ENCODE measurements at regions not wholly inside any gene's neighbourhood (a gene's known extent, or its start where the extent isn't known, plus 50 kb on each side); places are given as distances from the start of the nearest gene placed in this dataset.

GRCh38 chr6:79864421-79864820 lies 82.9 kb downstream of the ELOVL4 start:
- DNase-seq: no peak

GRCh38 chr6:79864001-79864400 lies 83.4 kb downstream of the ELOVL4 start:
- DNase-seq: peak; percentile 4 to 52

- no peak for DNase-seq
These were observed 83.8 kb downstream of the ELOVL4 start for GRCh38 chr6:79863566-79863965.

- no peak for DNase-seq
These were observed 84.6 kb downstream of the ELOVL4 start for GRCh38 chr6:79862711-79863110.

- no peak for DNase-seq
These were observed 85.2 kb downstream of the ELOVL4 start for GRCh38 chr6:79862126-79862525.

- no peak for DNase-seq
These were observed 86.3 kb downstream of the ELOVL4 start for GRCh38 chr6:79861023-79861422.

GRCh38 chr6:79847426-79847825 lies 99.9 kb downstream of the ELOVL4 start:
- no peak for DNase-seq

- no peak for DNase-seq
These were observed 104.8 kb downstream of the ELOVL4 start for GRCh38 chr6:79842376-79843040.

- DNase-seq: no peak
These were observed 105.6 kb downstream of the ELOVL4 start for GRCh38 chr6:79841577-79842375.

GRCh38 chr6:79838851-79839250 lies 108.5 kb downstream of the ELOVL4 start:
- DNase-seq: no peak

GRCh38 chr6:79833964-79834284 lies 113.4 kb downstream of the ELOVL4 start:
- no peak for DNase-seq

GRCh38 chr6:79833264-79833963 lies 113.9 kb downstream of the ELOVL4 start:
- DNase-seq: peak in 1 of 2 experiments; percentile 34

- no peak for DNase-seq
These were observed 114.6 kb downstream of the ELOVL4 start for GRCh38 chr6:79832723-79833122.

GRCh38 chr6:79824202-79824601 lies 123.2 kb downstream of the ELOVL4 start:
- DNase-seq: no peak

- no peak for DNase-seq
These were observed 125.5 kb downstream of the ELOVL4 start for GRCh38 chr6:79821859-79822258.

GRCh38 chr6:79818471-79818870 lies 128.9 kb downstream of the ELOVL4 start:
- no peak for DNase-seq

- no peak for DNase-seq
These were observed 132.4 kb downstream of the ELOVL4 start for GRCh38 chr6:79814940-79815339.

- peak; percentile 76 to 86 for DNase-seq
These were observed 133.3 kb downstream of the ELOVL4 start for GRCh38 chr6:79813854-79814709.

- no peak for DNase-seq
These were observed 134.1 kb downstream of the ELOVL4 start for GRCh38 chr6:79813143-79813850.

- DNase-seq: peak in 1 of 2 experiments; percentile 25
These were observed 135.2 kb downstream of the ELOVL4 start for GRCh38 chr6:79812195-79812594.

- DNase-seq: peak; percentile 67 to 91
These were observed 136.5 kb downstream of the ELOVL4 start for GRCh38 chr6:79810871-79811270.

GRCh38 chr6:79810185-79810705 lies 137.1 kb downstream of the ELOVL4 start:
- DNase-seq: peak; percentile 88 to 100

Data from NCI-H2081 (cell line).